HCT116 (cell line): ENCODE measurements at regions not wholly inside any gene's neighbourhood (a gene's known extent, or its start where the extent isn't known, plus 50 kb on each side); places are given as distances from the start of the nearest gene placed in this dataset.

Experiments used
- JUND ChIP-seq: IDR thresholded peaks from 2 replicates; pipeline ENCODE4 v1.6.1; 2012
- POLR2A ChIP-seq: IDR thresholded peaks from 2 replicates; pipeline ENCODE4 v1.7.0; 2011; ENCODE audit warnings: borderline replicate concordance; ENCODE audit not compliant: insufficient read depth, insufficient read length; ENCODE audit errors: extremely low read depth
- POLR2AphosphoS5 ChIP-seq: IDR thresholded peaks from 2 replicates; pipeline ENCODE4 v1.6.1; 2011; ENCODE audit warnings: mild to moderate bottlenecking, low read depth, low read length, moderate library complexity
- ZNF274 ChIP-seq: fragments of 200-500 bp; sonication (Bioruptor generic); IDR thresholded peaks from 2 replicates; pipeline ENCODE4 v1.6.1; 2014; ENCODE audit warnings: mild to moderate bottlenecking, low read depth, low read length, inconsistent platforms
- TF ChIP-seq, protein P1 (sequence below): IDR thresholded peaks from 2 replicates; pipeline ENCODE4 v1.6.1; 2012; ENCODE audit warnings: low read depth
- TF ChIP-seq, protein P2 (sequence below), 3 experiments: fragments of 200-600 bp in 1 of 3; sonication (generic) in 1 of 3; IDR thresholded peaks in 2 of 3; conservative IDR thresholded peaks in 1 of 3; 2 replicates each; pipeline ENCODE4 v1.5.1; 2012 to 2017; ENCODE audit warnings: low read depth in 2 of 3, low read length in 2 of 3, antibody characterized with exemption in 1 of 3, borderline replicate concordance in 1 of 3, control low read depth in 1 of 3, mild to moderate bottlenecking in 1 of 3, mixed read lengths in 1 of 3, mixed run types in 1 of 3, moderate library complexity in 1 of 3; ENCODE audit not compliant: insufficient read depth in 1 of 3

DNA sequence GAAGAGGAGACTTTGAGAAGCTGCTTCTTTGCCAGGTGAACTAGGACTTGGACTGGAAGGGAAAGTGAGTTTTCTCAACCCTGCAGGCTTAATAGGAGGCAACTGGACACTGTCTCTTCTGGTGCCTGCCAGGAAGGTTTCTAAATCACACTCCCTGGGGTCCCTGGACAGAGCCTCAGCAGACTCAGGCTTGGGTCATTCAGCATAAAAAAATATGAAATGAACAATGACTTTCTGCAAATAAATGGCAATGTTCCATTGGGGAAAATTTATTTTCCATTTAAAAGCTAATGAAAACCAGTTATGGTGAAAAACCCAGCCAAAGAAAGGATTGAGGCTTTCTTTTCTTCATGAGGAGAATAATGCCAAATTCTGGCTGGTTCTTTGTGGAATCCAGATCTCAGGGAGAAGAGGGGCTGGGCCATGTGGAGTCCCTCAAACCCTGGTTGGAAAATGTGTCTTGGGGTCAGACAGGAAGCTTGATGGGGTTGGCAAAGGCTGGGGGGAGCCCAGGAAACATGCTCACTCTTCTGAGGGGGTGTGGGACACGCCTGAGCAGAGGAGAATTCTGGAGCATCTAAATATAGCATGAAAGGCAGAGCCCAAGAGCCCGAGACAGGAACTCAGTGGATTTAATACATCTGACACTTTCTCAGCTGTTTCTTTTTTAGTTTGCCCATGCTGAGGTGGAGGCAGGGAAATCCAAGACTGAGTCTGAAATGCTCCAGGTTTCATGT lies 65.2 kb upstream of the EMX2 start:
- no peak for TF ChIP-seq POLR2A
- TF ChIP-seq, protein P1, sequence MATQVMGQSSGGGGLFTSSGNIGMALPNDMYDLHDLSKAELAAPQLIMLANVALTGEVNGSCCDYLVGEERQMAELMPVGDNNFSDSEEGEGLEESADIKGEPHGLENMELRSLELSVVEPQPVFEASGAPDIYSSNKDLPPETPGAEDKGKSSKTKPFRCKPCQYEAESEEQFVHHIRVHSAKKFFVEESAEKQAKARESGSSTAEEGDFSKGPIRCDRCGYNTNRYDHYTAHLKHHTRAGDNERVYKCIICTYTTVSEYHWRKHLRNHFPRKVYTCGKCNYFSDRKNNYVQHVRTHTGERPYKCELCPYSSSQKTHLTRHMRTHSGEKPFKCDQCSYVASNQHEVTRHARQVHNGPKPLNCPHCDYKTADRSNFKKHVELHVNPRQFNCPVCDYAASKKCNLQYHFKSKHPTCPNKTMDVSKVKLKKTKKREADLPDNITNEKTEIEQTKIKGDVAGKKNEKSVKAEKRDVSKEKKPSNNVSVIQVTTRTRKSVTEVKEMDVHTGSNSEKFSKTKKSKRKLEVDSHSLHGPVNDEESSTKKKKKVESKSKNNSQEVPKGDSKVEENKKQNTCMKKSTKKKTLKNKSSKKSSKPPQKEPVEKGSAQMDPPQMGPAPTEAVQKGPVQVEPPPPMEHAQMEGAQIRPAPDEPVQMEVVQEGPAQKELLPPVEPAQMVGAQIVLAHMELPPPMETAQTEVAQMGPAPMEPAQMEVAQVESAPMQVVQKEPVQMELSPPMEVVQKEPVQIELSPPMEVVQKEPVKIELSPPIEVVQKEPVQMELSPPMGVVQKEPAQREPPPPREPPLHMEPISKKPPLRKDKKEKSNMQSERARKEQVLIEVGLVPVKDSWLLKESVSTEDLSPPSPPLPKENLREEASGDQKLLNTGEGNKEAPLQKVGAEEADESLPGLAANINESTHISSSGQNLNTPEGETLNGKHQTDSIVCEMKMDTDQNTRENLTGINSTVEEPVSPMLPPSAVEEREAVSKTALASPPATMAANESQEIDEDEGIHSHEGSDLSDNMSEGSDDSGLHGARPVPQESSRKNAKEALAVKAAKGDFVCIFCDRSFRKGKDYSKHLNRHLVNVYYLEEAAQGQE = no peak
- TF ChIP-seq ZNF274 = no peak
- TF ChIP-seq JUND = no peak
- TF ChIP-seq, protein P2, sequence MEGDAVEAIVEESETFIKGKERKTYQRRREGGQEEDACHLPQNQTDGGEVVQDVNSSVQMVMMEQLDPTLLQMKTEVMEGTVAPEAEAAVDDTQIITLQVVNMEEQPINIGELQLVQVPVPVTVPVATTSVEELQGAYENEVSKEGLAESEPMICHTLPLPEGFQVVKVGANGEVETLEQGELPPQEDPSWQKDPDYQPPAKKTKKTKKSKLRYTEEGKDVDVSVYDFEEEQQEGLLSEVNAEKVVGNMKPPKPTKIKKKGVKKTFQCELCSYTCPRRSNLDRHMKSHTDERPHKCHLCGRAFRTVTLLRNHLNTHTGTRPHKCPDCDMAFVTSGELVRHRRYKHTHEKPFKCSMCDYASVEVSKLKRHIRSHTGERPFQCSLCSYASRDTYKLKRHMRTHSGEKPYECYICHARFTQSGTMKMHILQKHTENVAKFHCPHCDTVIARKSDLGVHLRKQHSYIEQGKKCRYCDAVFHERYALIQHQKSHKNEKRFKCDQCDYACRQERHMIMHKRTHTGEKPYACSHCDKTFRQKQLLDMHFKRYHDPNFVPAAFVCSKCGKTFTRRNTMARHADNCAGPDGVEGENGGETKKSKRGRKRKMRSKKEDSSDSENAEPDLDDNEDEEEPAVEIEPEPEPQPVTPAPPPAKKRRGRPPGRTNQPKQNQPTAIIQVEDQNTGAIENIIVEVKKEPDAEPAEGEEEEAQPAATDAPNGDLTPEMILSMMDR (IDR thresholded peaks at IDR 0.05 in 2 of 3, conservative IDR thresholded peaks at IDR 0.05 in 1 of 3; ENCODE audit: borderline replicate concordance in 1 of 3, insufficient read depth in 1 of 3, low read depth in 2 of 3, low read length in 2 of 3) = no peak
- TF ChIP-seq POLR2AphosphoS5 = no peak
